ENCODE measurements at regions not wholly inside any gene's neighbourhood (a gene's known extent, or its start where the extent isn't known, plus 50 kb on each side); places are given as distances from the start of the nearest gene placed in this dataset.

DNA sequence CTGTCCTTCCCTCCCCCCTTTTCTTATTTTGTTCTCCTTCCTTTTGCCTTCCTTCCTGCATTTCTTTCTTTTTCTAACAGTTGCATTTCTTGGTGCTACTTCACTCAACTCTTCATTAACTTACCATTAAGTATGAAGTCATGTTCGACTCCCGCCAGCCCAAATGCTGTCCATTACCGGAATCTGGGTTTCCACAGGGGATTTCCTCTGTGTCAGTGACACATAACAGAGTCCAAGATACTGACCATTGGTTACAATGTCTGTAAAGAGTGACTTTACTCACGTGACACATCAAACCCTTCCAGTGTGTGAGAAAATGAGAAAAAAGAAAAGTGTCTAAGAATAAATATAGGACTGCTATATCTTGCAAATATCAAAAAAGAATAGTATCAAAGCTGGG is 500.0 kb upstream of the FRG1 start:
- DNase-seq = no peak
- ATAC-seq = no peak
- intact Hi-C loops (cut with micrococcal nuclease) = no loop called here

DNA sequence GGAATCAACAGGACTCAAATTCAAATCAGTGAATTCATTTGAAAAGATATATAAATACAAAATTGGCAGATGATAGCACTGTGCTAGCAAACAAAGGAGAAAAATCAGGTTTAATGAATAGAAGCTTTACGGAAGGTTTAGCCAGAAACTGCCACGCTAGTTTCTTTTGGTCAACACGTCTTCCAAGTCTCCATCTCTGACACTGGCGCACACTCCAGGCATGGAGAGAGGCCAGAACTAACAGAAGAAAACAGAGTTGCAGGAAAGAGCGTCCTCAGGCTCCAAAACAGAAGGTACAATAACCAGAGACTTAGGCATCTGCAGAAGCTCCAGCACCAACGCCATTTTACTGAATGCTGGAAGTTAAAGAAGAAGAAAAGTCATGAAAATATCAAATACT is 497.3 kb upstream of the FRG1 start:
- DNase-seq (no peak), ATAC-seq (no peak)
- intact Hi-C loops (cut with micrococcal nuclease) = no loop called here

DNA sequence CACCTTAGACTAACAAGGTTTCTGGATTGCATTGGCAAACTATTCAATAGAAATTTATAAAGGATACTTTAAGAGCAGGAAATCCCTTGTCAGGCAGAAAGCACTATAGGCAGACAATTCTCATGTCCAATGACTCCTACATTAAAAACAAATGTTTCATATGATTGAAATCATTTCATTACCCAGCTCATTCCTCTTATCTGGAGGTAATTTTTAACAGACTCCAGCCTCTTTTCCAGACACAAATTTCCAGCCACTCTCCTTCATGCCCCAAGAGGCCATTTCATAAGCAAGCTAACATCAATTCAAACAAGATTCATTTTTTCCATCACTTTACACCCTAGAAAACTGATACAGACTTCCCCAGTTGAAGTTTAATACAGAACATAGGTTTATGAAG is 495.1 kb upstream of the FRG1 start:
- ATAC-seq = no peak
- intact Hi-C loops (cut with micrococcal nuclease) = no loop called here
- DNase-seq = no peak

DNA sequence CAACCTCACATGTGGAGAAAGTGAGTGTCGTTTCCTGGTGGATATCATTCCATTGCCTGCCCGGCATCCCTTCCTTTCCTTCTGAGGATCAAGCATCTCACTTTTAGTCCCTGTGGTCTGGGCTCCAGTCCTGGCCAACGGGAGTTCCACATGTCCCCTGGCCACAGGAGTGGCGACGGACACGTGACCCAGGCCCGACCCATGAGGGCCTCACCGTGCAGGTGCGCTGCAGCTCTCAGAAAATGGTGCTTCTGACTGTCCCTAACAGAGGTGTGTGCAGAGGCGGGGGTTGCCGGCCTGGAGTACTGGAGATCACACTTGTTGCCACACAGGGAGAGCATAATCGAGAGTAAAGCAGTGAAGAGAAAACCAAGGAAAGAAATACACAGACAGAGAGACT is 476.9 kb upstream of the FRG1 start:
- intact Hi-C loops (cut with micrococcal nuclease) = no loop called here
- no peak for DNase-seq
- no peak for ATAC-seq

DNA sequence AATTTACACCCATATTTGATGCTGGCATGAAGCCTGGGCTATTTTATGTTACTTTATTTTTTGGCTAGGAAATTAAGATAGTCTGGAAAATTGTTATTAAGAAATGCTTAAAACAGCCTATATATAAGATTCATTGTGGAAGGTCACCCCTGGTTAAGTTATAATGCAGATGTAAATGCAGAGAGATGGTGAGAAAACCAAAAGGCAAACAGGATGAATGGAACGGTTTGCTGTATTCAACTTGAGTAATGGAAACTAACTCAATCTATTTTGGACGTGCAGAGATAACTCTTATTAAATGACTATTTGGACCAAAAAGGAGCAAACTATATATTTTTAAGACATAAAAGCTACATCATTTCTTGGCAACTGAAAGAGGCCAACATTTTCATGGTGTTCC is 446.3 kb upstream of the FRG1 start:
- DNase-seq = no peak
- intact Hi-C loops (cut with micrococcal nuclease) = no loop called here
- no peak for ATAC-seq

DNA sequence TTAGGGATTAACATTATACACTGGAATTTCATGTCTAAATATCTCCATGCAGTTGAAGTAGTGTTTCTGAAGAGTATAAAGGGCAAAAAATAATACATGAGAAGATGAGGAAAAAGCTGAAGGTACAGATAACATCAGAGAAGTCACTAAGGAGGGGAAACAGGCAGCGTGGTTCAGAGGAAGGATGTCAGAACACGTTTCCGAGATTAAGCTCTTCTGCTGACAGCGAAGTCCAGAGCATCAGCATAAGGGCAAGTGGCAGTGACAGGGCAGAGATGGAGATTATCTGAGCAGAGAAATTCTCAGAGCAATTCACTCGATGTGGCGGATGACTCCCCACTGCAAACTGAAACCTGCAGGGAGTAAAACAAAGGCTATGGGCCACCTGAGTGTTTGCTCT is 443.2 kb upstream of the FRG1 start:
- intact Hi-C loops (cut with micrococcal nuclease) = no loop called here
- no peak for ATAC-seq
- no peak for DNase-seq

DNA sequence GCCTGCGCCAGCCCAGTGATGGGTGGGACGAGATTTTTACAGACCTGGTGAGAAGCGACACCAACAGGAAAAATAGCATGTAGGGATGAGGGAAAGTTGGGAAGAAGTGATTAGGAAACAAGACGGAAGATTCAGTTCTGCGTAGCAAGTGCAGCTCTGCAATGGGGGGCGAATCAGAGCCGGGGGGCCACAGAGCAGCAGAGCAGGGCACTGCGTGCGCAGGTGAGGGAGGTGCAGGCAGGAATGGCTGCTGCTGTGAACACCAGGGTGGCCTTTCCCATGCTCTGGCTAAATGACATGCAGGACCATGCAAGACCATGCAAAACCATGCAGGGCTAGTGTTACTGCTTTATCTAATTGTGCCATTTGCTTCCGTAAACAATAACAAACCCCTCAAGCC is 442.7 kb upstream of the FRG1 start:
- DNase-seq (no peak), ATAC-seq (no peak)
- intact Hi-C loops (cut with micrococcal nuclease) = no loop called here

DNA sequence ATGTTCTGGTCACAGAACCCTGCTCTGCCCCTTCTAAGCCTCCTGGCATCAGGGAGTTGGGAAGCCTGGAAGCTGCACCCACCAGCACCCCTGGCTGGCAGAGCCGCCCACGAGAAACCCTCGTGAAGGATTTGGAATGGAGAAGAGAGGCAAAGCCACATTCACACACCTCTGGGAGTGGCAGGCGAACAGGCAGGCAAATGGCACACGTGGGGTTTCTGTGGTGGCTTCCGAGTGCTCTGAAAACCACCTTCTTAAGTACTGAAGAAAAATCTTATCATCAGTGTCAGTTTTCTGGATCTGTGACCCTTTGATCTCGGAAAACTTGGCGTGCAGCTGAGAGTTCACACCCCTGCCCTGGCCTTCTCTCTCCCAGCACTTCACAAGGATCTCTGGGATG is 442.2 kb upstream of the FRG1 start:
- DNase-seq (no peak), ATAC-seq (no peak)
- intact Hi-C loops (cut with micrococcal nuclease) = no loop called here

DNA sequence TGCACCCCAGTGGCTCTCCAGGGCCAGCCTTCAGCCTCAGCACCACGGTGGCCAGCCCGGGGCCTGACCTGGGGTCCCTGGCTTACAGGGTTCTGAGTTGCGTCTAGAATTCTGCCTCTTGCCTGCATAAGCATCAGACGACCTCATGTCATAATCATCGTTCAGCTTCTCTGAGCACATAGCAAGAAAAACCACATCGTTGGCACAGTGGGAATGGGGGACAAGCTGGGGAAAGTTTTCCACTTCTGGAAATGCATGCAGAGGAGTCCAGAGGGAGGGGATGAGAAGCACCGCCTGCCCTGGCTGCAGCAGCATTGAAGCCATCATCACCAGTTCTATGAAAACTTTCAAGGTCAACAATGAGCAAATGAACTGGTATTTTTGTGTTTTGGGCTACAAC is 441.0 kb upstream of the FRG1 start:
- intact Hi-C loops (cut with micrococcal nuclease) = no loop called here
- DNase-seq = no peak

DNA sequence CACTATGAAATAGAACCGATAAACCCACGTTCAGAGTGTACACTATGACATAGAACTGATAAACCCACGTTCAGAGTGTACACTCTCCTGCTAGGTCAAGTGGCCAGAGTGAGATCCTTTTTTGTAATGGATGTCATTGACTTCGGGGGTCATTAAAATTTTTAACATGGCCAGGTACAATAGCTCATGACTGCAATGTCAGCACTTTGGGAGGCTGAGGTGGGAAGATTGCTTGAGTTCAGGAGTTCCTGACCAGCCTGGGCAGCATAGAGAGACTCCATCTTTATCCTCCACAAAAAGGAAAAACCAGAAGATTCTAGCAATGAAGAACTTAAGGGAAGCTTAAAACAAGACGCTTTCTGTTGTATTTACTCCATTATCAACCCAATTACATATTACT is 439.7 kb upstream of the FRG1 start:
- intact Hi-C loops (cut with micrococcal nuclease) = no loop called here
- DNase-seq (no peak), ATAC-seq (no peak)

More for the DNA sequence above, 441.0 kb upstream of the FRG1 start:
- no peak for ATAC-seq

DNA sequence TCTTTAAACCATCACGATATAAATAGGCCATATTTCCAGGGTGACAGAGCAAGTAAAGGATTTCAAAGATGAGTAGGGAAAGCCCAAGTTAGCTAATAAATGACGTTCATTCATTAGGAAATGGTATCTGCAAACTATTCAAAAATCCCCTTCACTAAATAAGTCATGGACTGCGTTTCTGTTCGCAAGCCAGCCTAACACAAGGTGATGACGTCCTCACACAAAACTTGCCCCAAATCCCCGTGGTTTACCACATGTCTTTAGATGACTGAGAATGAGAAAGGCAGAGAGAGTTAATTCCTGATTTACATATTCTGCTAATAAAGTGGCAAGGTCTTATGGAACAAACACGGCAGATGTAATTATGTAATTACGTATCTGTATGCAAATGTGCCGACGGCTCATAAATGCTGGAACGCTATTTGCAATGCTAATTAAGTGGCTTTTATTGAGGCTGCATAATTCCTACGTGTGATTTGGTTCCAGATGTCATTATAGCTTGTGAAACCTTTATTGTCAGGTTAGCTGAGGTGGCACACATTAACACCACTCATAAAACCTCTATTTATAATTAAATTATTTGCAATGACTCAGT is 437.7 kb upstream of the FRG1 start:
- intact Hi-C loops (cut with micrococcal nuclease) = no loop called here
- no peak for DNase-seq
- ATAC-seq = no peak

DNA sequence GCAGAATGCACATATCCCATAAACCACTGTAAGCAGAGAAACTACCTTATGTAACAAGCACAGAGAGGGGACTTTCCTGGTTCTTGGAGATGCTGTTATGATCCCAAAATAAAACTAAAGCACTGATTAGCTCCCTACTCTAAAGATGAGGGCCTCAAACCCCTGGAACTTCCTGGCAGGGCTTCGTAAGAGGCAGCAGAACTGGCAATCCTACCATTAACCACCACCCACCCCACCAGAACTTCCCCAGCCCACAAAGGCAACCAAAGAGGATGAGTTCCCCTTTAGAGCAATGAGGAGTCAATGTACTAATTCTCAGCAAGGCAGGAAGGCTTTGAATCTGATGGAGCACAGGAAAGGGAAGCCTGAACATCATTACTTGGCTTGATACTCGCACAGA is 436.5 kb upstream of the FRG1 start:
- DNase-seq = no peak
- intact Hi-C loops (cut with micrococcal nuclease) = no loop called here
- no peak for ATAC-seq

DNA sequence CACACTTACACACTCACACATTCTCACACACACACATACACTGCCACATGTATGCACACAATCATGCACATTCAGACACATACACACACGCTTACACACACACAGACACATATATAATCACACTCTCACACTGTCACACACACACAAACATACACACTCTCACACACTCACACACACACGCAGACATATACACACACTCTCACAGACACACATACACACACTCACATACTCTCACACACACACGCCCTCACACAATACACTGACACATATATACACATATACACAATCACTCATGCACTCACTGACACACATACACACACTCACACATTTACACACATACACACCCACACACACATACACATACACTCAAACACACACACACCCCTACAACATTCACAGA is 435.3 kb upstream of the FRG1 start:
- ATAC-seq (no peak), DNase-seq (no peak)
- intact Hi-C loops (cut with micrococcal nuclease) = no loop called here

DNA sequence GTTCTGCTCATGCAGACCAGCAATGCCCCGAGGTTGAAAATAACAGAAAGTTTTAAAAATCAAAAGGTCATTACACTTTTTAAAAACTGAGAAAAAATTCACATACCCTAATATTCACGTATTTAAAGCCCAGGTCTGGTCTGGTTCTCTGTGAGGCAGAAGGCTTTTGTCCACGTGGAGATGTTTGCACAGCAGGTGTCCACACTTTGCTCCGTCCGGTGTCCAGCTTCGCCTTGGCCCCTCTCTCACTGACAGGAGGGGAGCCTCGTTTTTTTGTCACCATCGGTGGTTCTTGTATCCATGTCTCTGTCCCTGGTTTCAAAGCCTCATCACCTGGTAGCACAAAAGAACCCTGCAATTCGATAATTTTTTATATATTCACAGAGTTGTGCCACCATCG is 434.6 kb upstream of the FRG1 start:
- intact Hi-C loops (cut with micrococcal nuclease) = no loop called here
- DNase-seq (no peak), ATAC-seq (no peak)

DNA sequence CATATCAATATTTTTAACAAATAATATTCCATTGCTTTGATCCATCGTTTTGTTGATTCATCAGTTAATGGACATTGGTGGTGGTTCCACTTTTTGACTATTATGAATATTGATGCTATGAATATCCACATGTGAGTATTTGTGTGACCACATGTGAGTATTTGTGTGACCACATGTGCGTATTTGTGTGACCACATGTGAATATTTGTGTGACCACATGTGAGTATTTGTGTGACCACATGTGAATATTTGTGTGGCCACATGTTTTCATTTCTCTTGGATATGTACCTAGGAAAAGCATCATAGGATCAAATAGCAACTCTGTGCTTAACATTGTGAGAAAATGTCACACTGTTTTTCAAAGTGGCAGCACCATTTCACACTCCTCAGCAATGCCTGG is 433.6 kb upstream of the FRG1 start:
- intact Hi-C loops (cut with micrococcal nuclease) = no loop called here
- ATAC-seq (no peak), DNase-seq (no peak)

DNA sequence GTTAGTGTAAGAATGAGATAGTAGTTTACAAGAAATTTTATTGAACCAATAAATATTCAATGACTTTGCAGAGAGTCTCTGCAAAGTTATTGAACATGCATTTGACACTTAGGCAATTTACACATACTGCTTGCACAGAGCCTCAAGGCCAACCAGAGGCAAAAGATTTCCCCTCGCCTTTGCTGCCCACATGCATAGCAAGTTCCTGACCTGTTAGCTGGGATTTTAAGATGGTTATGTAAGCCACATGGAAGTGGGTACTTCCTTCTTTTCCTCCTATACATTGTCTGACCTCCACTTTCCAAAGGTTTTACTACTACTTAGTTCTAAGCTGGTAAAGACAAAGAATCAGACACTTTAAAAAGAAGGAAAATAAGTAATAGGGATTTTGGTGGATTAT is 430.1 kb upstream of the FRG1 start:
- intact Hi-C loops (cut with micrococcal nuclease) = no loop called here
- no peak for DNase-seq
- no peak for ATAC-seq

DNA sequence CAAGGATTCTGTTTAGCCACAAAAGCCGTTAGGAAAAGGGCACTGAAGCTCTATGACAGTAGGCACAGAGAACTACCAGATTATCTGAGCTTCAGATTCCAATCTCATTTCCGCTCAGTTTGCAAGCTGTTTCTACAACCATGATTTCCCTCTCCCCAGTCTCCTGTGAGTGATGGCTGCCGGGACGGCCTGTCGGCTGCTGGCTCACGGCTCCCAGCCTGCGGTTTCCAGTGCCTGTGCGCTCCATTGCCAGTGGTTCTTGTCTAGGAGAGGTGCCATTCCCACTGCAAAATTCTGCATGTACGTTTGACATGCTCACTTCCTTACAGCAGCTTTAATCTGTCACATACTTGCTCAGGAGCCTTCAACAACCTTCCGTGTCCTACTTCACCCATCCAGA is 429.1 kb upstream of the FRG1 start:
- intact Hi-C loops (cut with micrococcal nuclease) = no loop called here
- DNase-seq (no peak), ATAC-seq (no peak)

DNA sequence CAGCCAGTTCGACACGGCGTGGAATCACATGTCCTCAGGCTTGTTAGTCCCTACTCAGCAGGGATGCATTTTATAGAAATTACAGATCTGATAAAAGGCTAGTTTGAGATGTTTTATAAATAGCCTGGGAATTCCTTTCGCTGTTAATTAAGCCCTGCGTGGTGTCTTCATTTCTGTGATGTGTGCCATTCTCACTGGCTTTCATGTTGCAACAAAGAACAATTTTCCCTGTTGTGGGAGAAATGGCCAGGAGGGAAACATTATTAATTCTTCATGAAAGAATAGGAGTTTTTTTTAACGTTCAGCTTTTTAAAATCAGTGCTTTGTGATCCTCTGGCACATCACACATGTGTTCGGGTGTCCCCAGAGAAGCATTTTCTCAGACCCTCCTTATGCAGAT is 427.3 kb upstream of the FRG1 start:
- ATAC-seq (no peak), DNase-seq (no peak)
- intact Hi-C loops (cut with micrococcal nuclease) = no loop called here

DNA sequence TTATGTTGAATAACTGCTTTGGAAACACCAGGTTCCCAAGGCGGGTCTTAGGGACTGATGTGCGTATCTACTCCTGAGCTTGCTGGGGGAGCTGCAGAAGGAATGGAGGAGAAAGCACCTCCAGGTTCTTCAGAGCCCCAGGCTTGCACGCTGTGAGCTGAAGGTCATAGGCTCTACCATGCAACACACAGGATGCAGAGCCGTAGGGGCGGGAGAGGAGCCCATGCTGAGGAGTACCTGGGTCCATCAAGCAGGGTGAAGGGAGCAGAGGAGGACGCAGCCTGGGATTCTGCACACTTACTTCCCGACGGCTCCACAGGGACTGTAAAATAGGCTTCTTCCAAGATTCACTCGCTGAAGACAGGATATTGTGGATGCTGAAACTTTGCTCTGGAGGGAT is 426.5 kb upstream of the FRG1 start:
- DNase-seq = no peak

DNA sequence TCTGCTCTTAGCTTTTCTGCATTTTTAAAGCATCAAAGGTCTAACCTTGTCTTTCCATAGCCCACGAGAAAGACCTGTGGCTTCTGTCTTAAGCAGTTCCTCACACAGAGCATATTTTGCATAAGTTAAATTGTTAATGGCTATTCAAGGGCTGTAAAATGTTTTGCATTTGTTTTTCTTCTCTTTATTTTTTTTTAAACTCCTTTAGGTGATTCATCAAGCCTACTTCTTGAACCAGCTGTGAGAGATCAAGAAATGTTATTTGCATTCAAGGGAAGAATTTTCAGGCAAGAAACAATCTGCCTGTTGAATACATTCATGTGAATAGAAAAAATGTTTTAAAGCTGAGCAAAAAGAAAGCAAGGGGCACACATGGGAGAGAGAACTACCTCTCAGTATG is 423.8 kb upstream of the FRG1 start:
- intact Hi-C loops (cut with micrococcal nuclease) = no loop called here
- ATAC-seq (no peak), DNase-seq (no peak)

More for the DNA sequence above, 426.5 kb upstream of the FRG1 start:
- intact Hi-C loops (cut with micrococcal nuclease) = no loop called here
- no peak for ATAC-seq

DNA sequence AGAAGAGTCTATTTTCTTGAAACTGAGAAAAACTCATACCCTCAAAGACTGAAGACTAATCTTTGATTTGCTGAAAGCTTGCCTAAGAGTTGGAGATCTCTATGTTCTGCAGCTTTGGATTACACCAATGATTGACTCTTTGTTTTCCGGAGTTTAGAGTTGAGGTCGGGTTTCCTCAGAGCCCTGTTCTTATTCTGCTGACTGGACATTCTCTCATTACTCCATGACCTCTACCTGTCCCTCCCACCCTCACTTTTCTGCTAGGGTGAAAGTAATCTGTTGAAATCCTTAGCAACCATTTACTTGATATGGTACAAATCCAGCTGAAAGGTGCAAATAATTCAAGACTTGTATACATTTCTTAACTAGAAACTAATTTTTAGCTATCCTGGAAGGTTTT is 421.5 kb upstream of the FRG1 start:
- intact Hi-C loops (cut with micrococcal nuclease) = no loop called here
- no peak for ATAC-seq

DNA sequence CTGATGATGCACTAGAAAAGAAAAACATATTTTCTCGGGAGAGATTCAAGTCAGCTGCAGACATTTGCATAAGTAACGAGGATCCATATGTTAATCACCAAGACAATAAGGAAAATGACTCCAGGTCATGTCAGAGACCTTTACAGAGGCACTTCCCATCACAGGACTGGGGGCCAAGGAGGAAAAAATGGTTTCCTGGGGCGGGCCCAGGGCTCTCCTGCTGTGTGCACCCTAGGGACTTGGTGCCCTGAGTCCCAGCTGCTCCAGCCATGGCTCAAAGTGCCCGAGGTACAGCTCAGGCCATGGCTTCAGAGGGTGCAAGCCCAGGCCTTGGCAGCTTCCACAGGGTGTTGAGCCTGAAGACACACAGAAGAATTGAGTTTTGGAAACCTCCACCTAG is 415.4 kb upstream of the FRG1 start:
- no peak for ATAC-seq
- intact Hi-C loops (cut with micrococcal nuclease) = no loop called here
- no peak for DNase-seq

More for the DNA sequence above, 421.5 kb upstream of the FRG1 start:
- DNase-seq = no peak
